Activated naive CD8-positive, alpha-beta T cell (primary cell): ENCODE measurements at regions not wholly inside any gene's neighbourhood (a gene's known extent, or its start where the extent isn't known, plus 50 kb on each side); places are given as distances from the start of the nearest gene placed in this dataset.

ENCODE experiments used
- H3K27ac Mint-ChIP-seq: one replicate; pipeline ENCODE4 v1.8.0; 2021; ENCODE audit warnings: mixed read lengths
- H3K27me3 Mint-ChIP-seq: one replicate; pipeline ENCODE4 v1.8.0; 2021; ENCODE audit warnings: mixed read lengths
- H3K36me3 Mint-ChIP-seq: one replicate; pipeline ENCODE4 v1.8.0; 2021; ENCODE audit warnings: mixed read lengths
- H3K4me1 Mint-ChIP-seq: one replicate; pipeline ENCODE4 v1.8.0; 2021; ENCODE audit warnings: low read depth, mixed read lengths
- H3K4me3 Mint-ChIP-seq: one replicate; pipeline ENCODE4 v1.8.0; 2021; ENCODE audit warnings: mild to moderate bottlenecking, mixed read lengths
- H3K9me3 Mint-ChIP-seq: one replicate; pipeline ENCODE4 v1.8.0; 2021; ENCODE audit warnings: low read depth, mixed read lengths

- Mint-ChIP-seq H3K36me3 (no peaks in the 10 kb centered on the region), H3K27ac (no peak overlapping the region), H3K27me3 (no peaks in the 10 kb centered on the region), H3K4me1 (no peaks in the 10 kb centered on the region), H3K4me3 (no peak overlapping the region), H3K9me3 (peaks cover 3% of the 10 kb centered on the region)
Observed at GRCh38 chr21:43299441-43300277, 127.3 kb downstream of the SIK1 start.

GRCh38 chr21:43298546-43299440 lies 128.1 kb downstream of the SIK1 start:
- no peak overlapping the region for H3K27ac Mint-ChIP-seq
- peaks cover 3% of the 10 kb centered on the region for H3K9me3 Mint-ChIP-seq
- no peaks in the 10 kb centered on the region for H3K4me1 Mint-ChIP-seq
- H3K36me3 Mint-ChIP-seq = no peaks in the 10 kb centered on the region
- no peak overlapping the region for H3K4me3 Mint-ChIP-seq
- H3K27me3 Mint-ChIP-seq = no peaks in the 10 kb centered on the region

- no peaks in the 10 kb centered on the region for H3K36me3 Mint-ChIP-seq
- H3K4me3 Mint-ChIP-seq = no peak overlapping the region
- H3K9me3 Mint-ChIP-seq = peaks cover 3% of the 10 kb centered on the region
- H3K27me3 Mint-ChIP-seq = no peaks in the 10 kb centered on the region
- H3K4me1 Mint-ChIP-seq = no peaks in the 10 kb centered on the region
- H3K27ac Mint-ChIP-seq = no peak overlapping the region
Observed at GRCh38 chr21:43297989-43298388, 128.9 kb downstream of the SIK1 start.

GRCh38 chr21:43297391-43297981 lies 128.7 kb downstream of the CRYAA start:
- Mint-ChIP-seq H3K4me3 (no peak overlapping the region), H3K9me3 (peaks cover 3% of the 10 kb centered on the region), H3K36me3 (no peaks in the 10 kb centered on the region), H3K27me3 (no peaks in the 10 kb centered on the region), H3K27ac (no peak overlapping the region), H3K4me1 (no peaks in the 10 kb centered on the region)

GRCh38 chr21:43295066-43295958 lies 126.5 kb downstream of the CRYAA start:
- Mint-ChIP-seq H3K9me3 (peaks cover 3% of the 10 kb centered on the region), H3K36me3 (no peaks in the 10 kb centered on the region), H3K4me3 (no peak overlapping the region), H3K27me3 (no peaks in the 10 kb centered on the region), H3K4me1 (no peaks in the 10 kb centered on the region), H3K27ac (no peak overlapping the region)

- no peak overlapping the region for H3K27ac Mint-ChIP-seq
- no peaks in the 10 kb centered on the region for H3K4me1 Mint-ChIP-seq
- no peak overlapping the region for H3K4me3 Mint-ChIP-seq
- no peaks in the 10 kb centered on the region for H3K27me3 Mint-ChIP-seq
- H3K36me3 Mint-ChIP-seq = no peaks in the 10 kb centered on the region
- H3K9me3 Mint-ChIP-seq = peaks cover 3% of the 10 kb centered on the region
Observed at GRCh38 chr21:43294194-43294902, 125.5 kb downstream of the CRYAA start.

GRCh38 chr21:43292866-43293142 lies 124.0 kb downstream of the CRYAA start:
- peaks cover 3% of the 10 kb centered on the region for H3K9me3 Mint-ChIP-seq
- no peak overlapping the region for H3K27ac Mint-ChIP-seq
- H3K36me3 Mint-ChIP-seq = no peaks in the 10 kb centered on the region
- no peaks in the 10 kb centered on the region for H3K27me3 Mint-ChIP-seq
- no peaks in the 10 kb centered on the region for H3K4me1 Mint-ChIP-seq
- H3K4me3 Mint-ChIP-seq = no peak overlapping the region

- Mint-ChIP-seq H3K27me3 (no peaks in the 10 kb centered on the region), H3K27ac (no peak overlapping the region), H3K36me3 (no peaks in the 10 kb centered on the region), H3K9me3 (peaks cover 3% of the 10 kb centered on the region), H3K4me1 (no peaks in the 10 kb centered on the region), H3K4me3 (no peak overlapping the region)
Observed at GRCh38 chr21:43292041-43292865, 123.4 kb downstream of the CRYAA start.

- Mint-ChIP-seq H3K4me1 (no peaks in the 10 kb centered on the region), H3K27me3 (no peaks in the 10 kb centered on the region), H3K4me3 (no peak overlapping the region), H3K9me3 (peaks cover 3% of the 10 kb centered on the region), H3K27ac (no peak overlapping the region), H3K36me3 (no peaks in the 10 kb centered on the region)
Observed at GRCh38 chr21:43291347-43291950, 122.6 kb downstream of the CRYAA start.

- Mint-ChIP-seq H3K36me3 (no peaks in the 10 kb centered on the region), H3K4me3 (no peak overlapping the region), H3K4me1 (no peaks in the 10 kb centered on the region), H3K9me3 (peaks cover 1% of the 10 kb centered on the region), H3K27ac (no peak overlapping the region), H3K27me3 (no peaks in the 10 kb centered on the region)
Observed at GRCh38 chr21:43290421-43291346, 121.9 kb downstream of the CRYAA start.

- Mint-ChIP-seq H3K36me3 (no peaks in the 10 kb centered on the region), H3K4me3 (no peak overlapping the region), H3K4me1 (no peaks in the 10 kb centered on the region), H3K27ac (no peak overlapping the region), H3K9me3 (no peaks in the 10 kb centered on the region), H3K27me3 (no peaks in the 10 kb centered on the region)
Observed at GRCh38 chr21:43289966-43290365, 121.2 kb downstream of the CRYAA start.

- H3K36me3 Mint-ChIP-seq = no peaks in the 10 kb centered on the region
- H3K9me3 Mint-ChIP-seq = no peaks in the 10 kb centered on the region
Observed at GRCh38 chr21:43289442-43289841, 120.6 kb downstream of the CRYAA start.

More at GRCh38 chr21:43289442-43289841, 120.6 kb downstream of the CRYAA start:
- no peaks in the 10 kb centered on the region for H3K27me3 Mint-ChIP-seq
- H3K4me3 Mint-ChIP-seq = no peak overlapping the region
- H3K4me1 Mint-ChIP-seq = no peaks in the 10 kb centered on the region
- H3K27ac Mint-ChIP-seq = no peak overlapping the region
